ENCODE measurements at regions not wholly inside any gene's neighbourhood (a gene's known extent, or its start where the extent isn't known, plus 50 kb on each side); places are given as distances from the start of the nearest gene placed in this dataset.

- no peak overlapping the region for H3K27ac ChIP-seq (replicated peaks)
- peaks cover 3% of the 10 kb centered on the region for H3K27me3 ChIP-seq (ENCODE audit: insufficient read depth, poor library complexity, severe bottlenecking)
- no peak overlapping the region for H3K4me3 ChIP-seq (replicated peaks; ENCODE audit: insufficient read depth, low read length)
- no peak for TF ChIP-seq REST (IDR thresholded peaks at IDR 0.05; ENCODE audit: insufficient replicate concordance, low read depth)
- TF ChIP-seq GABPA (IDR thresholded peaks at IDR 0.05; ENCODE audit: low read depth) = no peak
- TF ChIP-seq SPI1 (IDR thresholded peaks at IDR 0.05; ENCODE audit: borderline replicate concordance, low read depth) = no peak
- TF ChIP-seq CTCF (IDR thresholded peaks at IDR 0.05; ENCODE audit: insufficient read depth, low read length) = no peak
- no peak for TF ChIP-seq POLR2AphosphoS5 (IDR thresholded peaks at IDR 0.05; ENCODE audit: low read depth)
- DNase-seq (ENCODE audit: low read depth in 1 of 2, low spot score in 1 of 2) = no peak
Observed at GRCh38 chr3:124659175-124659574, 71.1 kb upstream of the UMPS start.

- TF ChIP-seq REST (IDR thresholded peaks at IDR 0.05; ENCODE audit: insufficient replicate concordance, low read depth) (no peak), POLR2AphosphoS5 (IDR thresholded peaks at IDR 0.05; ENCODE audit: low read depth) (no peak), GABPA (IDR thresholded peaks at IDR 0.05; ENCODE audit: low read depth) (no peak), CTCF (IDR thresholded peaks at IDR 0.05; ENCODE audit: insufficient read depth, low read length) (no peak)
- no peak for DNase-seq (ENCODE audit: low read depth in 1 of 2, low spot score in 1 of 2)
- no peaks in the 10 kb centered on the region for H3K27me3 ChIP-seq (ENCODE audit: insufficient read depth, poor library complexity, severe bottlenecking)
- no peak overlapping the region for H3K4me3 ChIP-seq (replicated peaks; ENCODE audit: insufficient read depth, low read length)
- H3K27ac ChIP-seq (replicated peaks) = no peak overlapping the region
Observed at GRCh38 chr3:124660599-124660998, 69.7 kb upstream of the UMPS start.

GRCh38 chr3:124663690-124664089 lies 66.6 kb upstream of the UMPS start:
- no peaks in the 10 kb centered on the region for H3K27me3 ChIP-seq (ENCODE audit: insufficient read depth, poor library complexity, severe bottlenecking)
- H3K27ac ChIP-seq (replicated peaks) = no peak overlapping the region
- TF ChIP-seq GABPA (IDR thresholded peaks at IDR 0.05; ENCODE audit: low read depth) = no peak
- no peak for TF ChIP-seq POLR2AphosphoS5 (IDR thresholded peaks at IDR 0.05; ENCODE audit: low read depth)
- no peak for TF ChIP-seq SPI1 (IDR thresholded peaks at IDR 0.05; ENCODE audit: borderline replicate concordance, low read depth)
- TF ChIP-seq REST (IDR thresholded peaks at IDR 0.05; ENCODE audit: insufficient replicate concordance, low read depth) = no peak
- no peak for TF ChIP-seq CTCF (IDR thresholded peaks at IDR 0.05; ENCODE audit: insufficient read depth, low read length)

More at GRCh38 chr3:124663690-124664089, 66.6 kb upstream of the UMPS start:
- no peak for DNase-seq (ENCODE audit: low read depth in 1 of 2, low spot score in 1 of 2)
- H3K4me3 ChIP-seq (replicated peaks; ENCODE audit: insufficient read depth, low read length) = no peak overlapping the region
